Keratinocyte (primary cell): ENCODE measurements at regions not wholly inside any gene's neighbourhood (a gene's known extent, or its start where the extent isn't known, plus 50 kb on each side); places are given as distances from the start of the nearest gene placed in this dataset.

Experiments used
- DNase-seq: peaks from one replicate; pipeline ENCODE4 v3.0.0-alpha.2; 2011; ENCODE audit warnings: low read depth, missing footprints, low spot score
- FAIRE-seq: peaks from 2 replicates; lab custom pipeline; 2011; peaks lifted over from hg19 to GRCh38; lab: Jason Lieb, UNC
- H2AFZ ChIP-seq: 2 replicates; pipeline ENCODE4 v1.6.0; 2012; ENCODE audit warnings: low read length, control low read depth, inconsistent platforms; ENCODE audit not compliant: control insufficient read depth
- H3K27ac ChIP-seq: 2 replicates; pipeline ENCODE4 v1.5.1; 2011; ENCODE audit warnings: low read length; ENCODE audit not compliant: control insufficient read depth, insufficient read depth
- H3K27me3 ChIP-seq: 3 replicates; pipeline ENCODE4 v1.6.0; 2011; ENCODE audit warnings: low read length; ENCODE audit not compliant: control insufficient read depth, insufficient read depth; ENCODE audit errors: extremely low read depth
- H3K36me3 ChIP-seq, 2 experiments: 2 replicates in 1 of 2; 3 replicates in 1 of 2; pipeline ENCODE4 v1.5.1; 2011; ENCODE audit warnings: low read length in 2 of 2, mild to moderate bottlenecking in 1 of 2; ENCODE audit not compliant: control insufficient read depth in 2 of 2, insufficient read depth in 2 of 2; ENCODE audit errors: extremely low read depth in 1 of 2
- H3K4me1 ChIP-seq: 3 replicates; pipeline ENCODE4 v1.5.1; 2011; ENCODE audit warnings: low read length; ENCODE audit not compliant: control insufficient read depth, insufficient read depth; ENCODE audit errors: extremely low read depth
- H3K4me2 ChIP-seq: 3 replicates; pipeline ENCODE4 v1.6.0; 2011; ENCODE audit warnings: low read depth, low read length; ENCODE audit not compliant: control insufficient read depth, insufficient read depth; ENCODE audit errors: extremely low read depth
- H3K4me3 ChIP-seq, 3 experiments: fragments of 200-600 bp in 1 of 3; sonication (generic) in 1 of 3; 2 replicates in 2 of 3; 3 replicates in 1 of 3; pipeline ENCODE4 v1.5.1; 2011 to 2016; ENCODE audit warnings: low read length in 3 of 3, mild to moderate bottlenecking in 3 of 3, control low read depth in 2 of 3, inconsistent platforms in 1 of 3, low read depth in 1 of 3, mixed read lengths in 1 of 3, mixed run types in 1 of 3, moderate library complexity in 1 of 3; ENCODE audit not compliant: control insufficient read depth in 2 of 3, insufficient read depth in 2 of 3; ENCODE audit errors: extremely low read depth in 1 of 3
- H3K79me2 ChIP-seq: 2 replicates; pipeline ENCODE4 v1.6.0; 2012; ENCODE audit warnings: low read length; ENCODE audit not compliant: control insufficient read depth, insufficient read depth
- H3K9ac ChIP-seq: 3 replicates; pipeline ENCODE4 v1.6.0; 2011; ENCODE audit warnings: low read length; ENCODE audit not compliant: control insufficient read depth, insufficient read depth; ENCODE audit errors: extremely low read depth
- H3K9me1 ChIP-seq: 3 replicates; pipeline ENCODE4 v1.6.0; 2011; ENCODE audit warnings: low read length; ENCODE audit not compliant: control insufficient read depth, insufficient read depth; ENCODE audit errors: extremely low read depth
- H3K9me3 ChIP-seq: 2 replicates; pipeline ENCODE4 v1.5.1; 2012; ENCODE audit warnings: low read depth, low read length; ENCODE audit not compliant: control insufficient read depth
- H4K20me1 ChIP-seq: 3 replicates; pipeline ENCODE4 v1.6.0; 2011; ENCODE audit warnings: low read length; ENCODE audit not compliant: control insufficient read depth, insufficient read depth; ENCODE audit errors: extremely low read depth
- CTCF ChIP-seq, 3 experiments: IDR thresholded peaks in 1 of 3; conservative IDR thresholded peaks in 1 of 3; optimal IDR thresholded peaks in 1 of 3; 2 replicates in 2 of 3; 3 replicates in 1 of 3; pipeline versions ENCODE3 to v1.5.1; 2011; ENCODE audit warnings: low read length in 3 of 3, mild to moderate bottlenecking in 3 of 3, moderate library complexity in 2 of 3, control low read depth in 1 of 3, inconsistent platforms in 1 of 3; ENCODE audit not compliant: insufficient read depth in 2 of 3; ENCODE audit errors: extremely low read depth in 1 of 3
- EZH2 ChIP-seq: IDR thresholded peaks from one replicate; pipeline ENCODE4 v1.6.1; 2012; ENCODE audit warnings: inconsistent platforms, mild to moderate bottlenecking, low read length, moderate library complexity
- dilution Hi-C: fragments of 300-500 bp; cut with MboI; formaldehyde crosslinking; loops from one replicate; pipeline ENCODE4 v1.7.0; 2020; ENCODE audit warnings: low sequenced_read_pairs; ENCODE audit not compliant: extremely low pct_ligation_motif_present

GRCh38 chr3:117746066-117746465 is 1036.5 kb downstream of the TUSC7 start:
- FAIRE-seq, result no peak
- Histone ChIP-seq H2AFZ (no peak overlapping the region), H3K79me2 (no peaks in the 10 kb centered on the region), H3K9ac (no peak overlapping the region), H3K4me3 (no peak overlapping the region), H3K36me3 (no peaks in the 10 kb centered on the region), H3K27me3 (no peaks in the 10 kb centered on the region), H3K9me3 (no peaks in the 10 kb centered on the region), H3K27ac (no peak overlapping the region), H3K4me2 (no peak overlapping the region), H4K20me1 (no peaks in the 10 kb centered on the region), H3K4me1 (no peaks in the 10 kb centered on the region), H3K9me1 (no peaks in the 10 kb centered on the region)
- dilution Hi-C loops, result no loop called here
- no peak for TF ChIP-seq EZH2
- TF ChIP-seq CTCF (optimal IDR thresholded peaks at IDR 0.05 in 1 of 3, IDR thresholded peaks at IDR 0.05 in 1 of 3, conservative IDR thresholded peaks at IDR 0.05 in 1 of 3; ENCODE audit: extremely low read depth in 1 of 3, insufficient read depth in 2 of 3, low read length in 3 of 3), result no peak
- no peak for DNase-seq

GRCh38 chr3:117748131-117748530 is 1038.6 kb downstream of the TUSC7 start:
- Histone ChIP-seq H3K79me2 (no peaks in the 10 kb centered on the region), H4K20me1 (no peaks in the 10 kb centered on the region), H2AFZ (no peak overlapping the region), H3K4me2 (no peak overlapping the region), H3K4me1 (no peaks in the 10 kb centered on the region), H3K27me3 (no peaks in the 10 kb centered on the region), H3K9ac (no peak overlapping the region), H3K4me3 (no peak overlapping the region), H3K36me3 (no peaks in the 10 kb centered on the region), H3K9me3 (no peaks in the 10 kb centered on the region), H3K27ac (no peak overlapping the region), H3K9me1 (no peaks in the 10 kb centered on the region)
- DNase-seq (no peak), FAIRE-seq (no peak)
- TF ChIP-seq CTCF (optimal IDR thresholded peaks at IDR 0.05 in 1 of 3, IDR thresholded peaks at IDR 0.05 in 1 of 3, conservative IDR thresholded peaks at IDR 0.05 in 1 of 3; ENCODE audit: extremely low read depth in 1 of 3, insufficient read depth in 2 of 3, low read length in 3 of 3), result no peak
- no peak for TF ChIP-seq EZH2
- dilution Hi-C loops, result no loop called here
